ENCODE measurements at regions not wholly inside any gene's neighbourhood (a gene's known extent, or its start where the extent isn't known, plus 50 kb on each side); places are given as distances from the start of the nearest gene placed in this dataset.

DNA sequence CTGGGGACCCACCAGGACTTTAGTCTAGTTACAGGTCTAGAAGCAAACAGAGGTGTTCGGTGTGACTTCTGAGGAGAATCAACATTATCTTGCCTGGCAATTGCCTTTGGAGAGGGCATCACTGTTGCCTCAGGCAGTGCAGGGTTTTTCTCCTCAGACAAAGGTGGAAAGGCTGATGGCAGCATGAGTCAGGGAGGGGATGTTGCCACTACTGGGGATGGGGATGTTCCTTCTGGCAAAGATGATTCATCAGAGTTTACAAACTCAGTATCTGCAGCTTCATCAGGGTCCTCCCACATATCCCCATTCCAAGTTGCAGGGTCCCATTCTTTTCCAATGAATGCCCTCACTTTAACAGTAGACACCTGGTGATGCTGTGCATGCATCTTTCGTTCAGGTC lies 91.3 kb upstream of the GALNTL6 start:
- Histone ChIP-seq H3K27ac (no peak overlapping the region), H3K36me3 (no peaks in the 10 kb centered on the region), H3K27me3 (no peaks in the 10 kb centered on the region), H3K9me3 (no peaks in the 10 kb centered on the region), H3K4me1 (no peaks in the 10 kb centered on the region), H3K4me3 (no peak overlapping the region)
- TF ChIP-seq, protein P1, sequence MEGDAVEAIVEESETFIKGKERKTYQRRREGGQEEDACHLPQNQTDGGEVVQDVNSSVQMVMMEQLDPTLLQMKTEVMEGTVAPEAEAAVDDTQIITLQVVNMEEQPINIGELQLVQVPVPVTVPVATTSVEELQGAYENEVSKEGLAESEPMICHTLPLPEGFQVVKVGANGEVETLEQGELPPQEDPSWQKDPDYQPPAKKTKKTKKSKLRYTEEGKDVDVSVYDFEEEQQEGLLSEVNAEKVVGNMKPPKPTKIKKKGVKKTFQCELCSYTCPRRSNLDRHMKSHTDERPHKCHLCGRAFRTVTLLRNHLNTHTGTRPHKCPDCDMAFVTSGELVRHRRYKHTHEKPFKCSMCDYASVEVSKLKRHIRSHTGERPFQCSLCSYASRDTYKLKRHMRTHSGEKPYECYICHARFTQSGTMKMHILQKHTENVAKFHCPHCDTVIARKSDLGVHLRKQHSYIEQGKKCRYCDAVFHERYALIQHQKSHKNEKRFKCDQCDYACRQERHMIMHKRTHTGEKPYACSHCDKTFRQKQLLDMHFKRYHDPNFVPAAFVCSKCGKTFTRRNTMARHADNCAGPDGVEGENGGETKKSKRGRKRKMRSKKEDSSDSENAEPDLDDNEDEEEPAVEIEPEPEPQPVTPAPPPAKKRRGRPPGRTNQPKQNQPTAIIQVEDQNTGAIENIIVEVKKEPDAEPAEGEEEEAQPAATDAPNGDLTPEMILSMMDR (IDR thresholded peaks at IDR 0.05), result no peak
- TF ChIP-seq POLR2A (IDR thresholded peaks at IDR 0.05), result no peak
- TF ChIP-seq POLR2AphosphoS5 (IDR thresholded peaks at IDR 0.05), result no peak
- TF ChIP-seq EP300 (IDR thresholded peaks at IDR 0.05), result no peak
- 76 to 86% methylated on average over 1 to 2 of the region's 2 CpGs for WGBS, 2 donors (ENCODE audit: low coverage in 1 of 2)
- no peak for ATAC-seq

DNA sequence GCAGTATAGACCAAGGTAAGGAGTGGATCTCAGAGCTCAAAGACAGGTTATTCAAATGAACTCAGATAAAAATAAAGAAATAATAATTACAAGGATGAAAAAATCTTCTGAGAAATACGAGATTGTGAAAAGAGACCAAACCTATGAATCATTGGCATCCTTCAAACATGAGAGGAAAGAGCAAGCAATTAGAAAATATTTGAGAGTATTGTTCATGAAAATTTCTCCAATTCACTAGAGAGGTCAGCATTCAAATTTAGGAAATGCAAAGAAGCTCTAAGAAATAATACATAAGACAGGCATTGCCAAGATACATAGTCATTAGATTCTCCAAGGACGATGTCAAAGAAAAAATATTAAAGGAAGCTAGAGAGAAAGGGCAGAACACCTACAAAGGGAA lies 93.5 kb upstream of the GALNTL6 start:
- Histone ChIP-seq H3K4me1 (no peaks in the 10 kb centered on the region), H3K4me3 (no peak overlapping the region), H3K27ac (no peak overlapping the region), H3K27me3 (no peaks in the 10 kb centered on the region), H3K36me3 (no peaks in the 10 kb centered on the region), H3K9me3 (no peaks in the 10 kb centered on the region)
- no peak for ATAC-seq
- TF ChIP-seq POLR2A (IDR thresholded peaks at IDR 0.05) (no peak), POLR2AphosphoS5 (IDR thresholded peaks at IDR 0.05) (no peak), EP300 (IDR thresholded peaks at IDR 0.05) (no peak)
- TF ChIP-seq, protein P1 (IDR thresholded peaks at IDR 0.05), result no peak
- 72% methylated on average over 2 of the region's 2 CpGs; no CpG with 5 or more reads in 1 of the 2 donors for WGBS, 2 donors (ENCODE audit: low coverage in 1 of 2)

DNA sequence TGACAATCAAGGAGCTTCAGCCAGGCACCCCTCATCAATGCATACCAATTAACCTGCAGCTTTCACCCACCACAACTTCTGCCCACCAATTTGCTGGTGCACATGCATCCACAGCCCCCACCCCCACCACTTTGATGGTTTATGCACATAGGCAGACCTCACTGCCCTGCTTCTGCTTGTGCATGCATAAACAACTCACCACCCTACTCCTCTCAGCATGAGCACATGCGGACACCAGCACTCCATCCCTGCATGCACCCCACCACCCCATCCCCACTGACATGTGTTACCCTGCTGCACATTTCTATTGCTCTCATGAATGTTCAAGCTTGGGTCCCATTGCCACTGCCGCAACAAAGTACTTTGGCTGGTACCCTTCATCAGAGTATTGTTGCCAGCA lies 94.5 kb upstream of the GALNTL6 start:
- Histone ChIP-seq H3K27ac (no peak overlapping the region), H3K27me3 (no peaks in the 10 kb centered on the region), H3K9me3 (no peaks in the 10 kb centered on the region), H3K36me3 (no peaks in the 10 kb centered on the region), H3K4me3 (no peak overlapping the region), H3K4me1 (no peaks in the 10 kb centered on the region)
- no peak for ATAC-seq
- WGBS, 2 donors (ENCODE audit: low coverage in 1 of 2), result 100% methylated on average over 1 of the region's 2 CpGs; no CpG with 5 or more reads in 1 of the 2 donors
- TF ChIP-seq POLR2A (IDR thresholded peaks at IDR 0.05) (no peak), POLR2AphosphoS5 (IDR thresholded peaks at IDR 0.05) (no peak), EP300 (IDR thresholded peaks at IDR 0.05) (no peak)
- TF ChIP-seq, protein P1 (IDR thresholded peaks at IDR 0.05), result no peak

DNA sequence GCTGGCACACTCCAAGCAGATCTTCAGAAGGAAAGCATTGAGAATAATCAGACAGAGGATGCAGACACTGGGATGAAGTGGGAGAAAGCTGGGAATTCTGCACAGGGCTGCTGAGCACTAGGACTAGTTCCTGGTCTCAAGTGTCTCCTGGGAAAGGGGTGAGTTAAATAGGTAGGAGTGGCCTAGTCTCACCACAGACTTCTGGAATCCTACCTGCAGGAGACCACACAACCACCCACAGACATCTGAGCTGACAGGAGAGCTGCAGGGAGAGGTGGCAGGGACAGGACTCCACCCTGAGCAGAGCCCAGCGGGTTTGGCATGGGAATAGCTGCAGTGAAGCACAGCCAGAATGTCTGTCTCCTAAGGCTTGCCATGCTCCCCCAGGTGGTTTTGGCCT lies 95.1 kb upstream of the GALNTL6 start:
- no peak overlapping the region for H3K27ac ChIP-seq
- TF ChIP-seq EP300 (IDR thresholded peaks at IDR 0.05), result no peak
- TF ChIP-seq POLR2A (IDR thresholded peaks at IDR 0.05), result no peak
- TF ChIP-seq, protein P1 (IDR thresholded peaks at IDR 0.05), result no peak
- TF ChIP-seq POLR2AphosphoS5 (IDR thresholded peaks at IDR 0.05), result no peak
- H3K9me3 ChIP-seq, result no peaks in the 10 kb centered on the region
- ATAC-seq, result peak; percentile 31
- H3K4me3 ChIP-seq, result no peak overlapping the region
- no peaks in the 10 kb centered on the region for H3K4me1 ChIP-seq
- WGBS, 2 donors (ENCODE audit: low coverage in 1 of 2), result 75 to 83% methylated on average over 1 of the region's 1 CpG
- no peaks in the 10 kb centered on the region for H3K27me3 ChIP-seq
- H3K36me3 ChIP-seq, result no peaks in the 10 kb centered on the region

DNA sequence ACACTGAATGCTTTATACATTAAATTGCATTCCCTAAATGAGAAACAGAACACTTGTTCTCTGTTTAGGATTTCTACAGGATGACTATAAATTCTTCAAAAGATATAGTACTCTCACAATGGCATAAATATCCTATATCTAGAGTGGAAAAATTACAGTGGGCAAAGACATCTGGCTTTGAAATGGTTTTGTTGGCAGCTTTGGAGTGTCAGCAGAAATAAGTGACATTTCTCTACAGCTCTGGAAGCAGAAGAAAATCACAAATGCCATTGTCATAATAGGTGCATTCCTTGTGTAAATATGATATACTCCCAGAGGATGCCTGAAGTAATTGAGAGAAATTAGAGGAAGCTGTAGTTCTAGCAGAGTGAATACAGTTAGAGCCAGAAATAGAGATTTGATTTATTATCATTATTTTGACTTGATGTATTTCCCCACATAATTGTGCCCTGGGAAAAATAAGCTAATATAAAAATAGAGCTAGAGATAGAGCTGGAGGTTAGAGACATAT lies 95.9 kb upstream of the GALNTL6 start:
- Histone ChIP-seq H3K36me3 (no peaks in the 10 kb centered on the region), H3K9me3 (no peaks in the 10 kb centered on the region), H3K4me3 (no peak overlapping the region), H3K4me1 (no peaks in the 10 kb centered on the region), H3K27me3 (no peaks in the 10 kb centered on the region), H3K27ac (no peak overlapping the region)
- no peak for ATAC-seq
- TF ChIP-seq EP300 (IDR thresholded peaks at IDR 0.05) (no peak), POLR2AphosphoS5 (IDR thresholded peaks at IDR 0.05) (no peak), POLR2A (IDR thresholded peaks at IDR 0.05) (no peak)
- TF ChIP-seq, protein P1 (IDR thresholded peaks at IDR 0.05), result no peak

Measured in gastroesophageal sphincter (tissue), 4 donors.